OCI-LY3 (cell line): ENCODE measurements at regions not wholly inside any gene's neighbourhood (a gene's known extent, or its start where the extent isn't known, plus 50 kb on each side); places are given as distances from the start of the nearest gene placed in this dataset.

ENCODE experiments used
- CTCF ChIP-seq: fragments of 200-600, 300-600 bp; sonication (generic); IDR thresholded peaks from 2 replicates; pipeline ENCODE4 v1.5.1; 2014; ENCODE audit warnings: antibody characterized with exemption, low read length, low read depth
- EZH2phosphoT487 ChIP-seq: fragments of 200-600 bp; shearing (Covaris generic); IDR thresholded peaks from 2 replicates; pipeline ENCODE4 v1.6.1; 2018; ENCODE audit warnings: antibody characterized with exemption, mixed run types, low read depth

- TF ChIP-seq CTCF = no peak
- TF ChIP-seq EZH2phosphoT487 = no peak
Observed at GRCh38 chr3:72678380-72678779, 169.9 kb downstream of the SHQ1 start.
